Activated CD8-positive, alpha-beta memory T cell treated with anti-CD3 and anti-CD28 coated beads for 48 hours (primary cell): ENCODE measurements at regions not wholly inside any gene's neighbourhood (a gene's known extent, or its start where the extent isn't known, plus 50 kb on each side); places are given as distances from the start of the nearest gene placed in this dataset.
"Not testable (repeated sequence)": the region's sequence is repeated elsewhere in the genome, so short reads cannot be mapped to it uniquely, and the experiment has no call there.

Source experiments
- DNase-seq, 3 experiments: peaks; one replicate each; pipeline ENCODE4 v3.0.0-alpha.2; 2020; ENCODE audit warnings: low read depth in 2 of 3, low spot score in 2 of 3

GRCh38 chr3:94314218-94314883 lies 251.5 kb downstream of the NSUN3 start:
- DNase-seq, result no peak

GRCh38 chr3:94317017-94317416 lies 254.2 kb downstream of the NSUN3 start:
- no peak for DNase-seq

GRCh38 chr3:94323596-94323995 lies 260.7 kb downstream of the NSUN3 start:
- no peak for DNase-seq

DNA sequence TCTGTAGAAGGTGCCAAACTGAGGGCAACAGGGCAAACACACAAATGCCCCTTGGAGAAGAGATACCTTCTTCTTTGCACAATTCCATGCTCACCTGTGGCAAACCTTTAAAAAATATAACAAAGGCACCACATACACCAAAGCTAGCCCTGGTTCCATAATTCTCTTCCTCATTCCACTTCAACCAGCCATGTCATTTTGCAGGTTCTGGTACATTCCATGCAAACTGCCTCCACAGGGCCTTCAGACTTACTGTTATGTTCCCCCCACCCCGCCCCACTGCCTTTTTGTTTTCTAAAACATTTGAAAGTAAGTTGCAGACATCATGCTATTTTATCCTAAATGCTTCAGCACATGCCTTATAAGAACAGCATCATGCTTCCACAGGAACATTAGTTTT lies 269.0 kb downstream of the NSUN3 start:
- DNase-seq, result no peak

- no peak for DNase-seq
These were observed 273.3 kb downstream of the NSUN3 start for GRCh38 chr3:94336046-94336753.

- no peak for DNase-seq
These were observed 282.2 kb downstream of the NSUN3 start for GRCh38 chr3:94345101-94345500.

DNA sequence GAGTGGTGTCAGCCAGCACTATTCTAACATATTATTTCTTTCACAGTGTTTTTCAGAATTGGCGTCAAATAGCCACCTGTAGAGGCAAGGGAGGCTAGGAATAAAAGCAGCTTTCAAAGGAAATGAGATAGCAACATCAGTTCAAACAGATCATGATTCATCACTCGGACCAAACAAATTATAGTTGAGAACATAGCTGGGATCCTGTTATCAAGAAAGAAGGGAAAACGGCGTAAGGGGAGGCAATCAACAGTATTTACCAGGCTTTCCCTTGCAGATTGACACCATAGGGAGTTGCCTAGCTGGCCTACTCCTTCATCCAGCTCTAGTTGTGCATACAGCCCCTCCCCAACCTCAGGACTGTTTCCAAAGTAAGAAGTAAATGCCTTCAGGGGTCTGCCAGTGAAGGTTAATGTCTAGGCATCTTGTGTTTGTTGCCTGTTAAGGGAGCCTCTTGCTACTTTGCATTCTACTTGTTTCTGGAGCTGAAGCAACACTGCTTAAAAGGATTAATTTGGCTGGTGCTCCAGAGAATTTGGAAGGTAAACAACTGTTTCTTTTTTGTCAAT lies 286.5 kb downstream of the NSUN3 start:
- DNase-seq, result no peak

DNA sequence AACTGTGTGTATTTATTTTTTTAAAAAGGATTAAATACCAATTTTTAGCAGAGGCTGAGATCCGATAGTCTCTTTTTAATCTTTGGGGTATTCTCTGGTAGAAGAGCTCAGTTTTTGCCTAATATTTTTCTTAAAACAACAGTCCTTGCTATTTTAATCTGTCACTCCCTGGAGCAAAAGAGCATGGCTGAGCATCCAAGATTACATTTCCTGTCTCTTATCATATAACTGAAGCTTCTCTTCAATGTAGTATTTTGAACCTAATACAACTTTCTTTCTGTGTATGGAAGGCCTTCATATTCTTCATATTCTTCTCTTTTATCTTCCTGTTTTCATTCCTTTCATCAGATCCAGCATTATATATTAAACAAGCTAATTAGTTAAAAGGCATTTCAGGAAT lies 293.7 kb downstream of the NSUN3 start:
- no peak for DNase-seq

DNA sequence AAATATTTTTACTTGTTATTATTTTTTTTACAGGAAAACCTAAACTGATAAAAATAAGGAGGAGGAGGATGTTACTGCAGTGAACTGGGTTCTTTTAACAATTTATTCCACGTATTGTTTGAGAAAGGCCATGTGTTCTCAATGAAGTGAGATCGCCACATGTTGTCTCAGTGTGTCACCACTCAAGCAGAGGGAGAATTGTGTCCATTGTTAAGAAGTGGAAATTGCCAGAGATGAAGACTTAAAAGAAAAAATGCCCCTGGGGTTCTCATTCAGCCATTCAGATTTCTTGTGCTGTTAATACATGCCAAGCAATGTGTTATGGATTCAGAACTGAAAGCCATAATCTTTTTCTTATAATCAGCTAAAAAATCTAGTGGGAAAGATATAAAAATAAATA lies 297.1 kb downstream of the NSUN3 start:
- DNase-seq, result no peak

GRCh38 chr3:94360987-94361386 lies 298.1 kb downstream of the NSUN3 start:
- no peak for DNase-seq

DNA sequence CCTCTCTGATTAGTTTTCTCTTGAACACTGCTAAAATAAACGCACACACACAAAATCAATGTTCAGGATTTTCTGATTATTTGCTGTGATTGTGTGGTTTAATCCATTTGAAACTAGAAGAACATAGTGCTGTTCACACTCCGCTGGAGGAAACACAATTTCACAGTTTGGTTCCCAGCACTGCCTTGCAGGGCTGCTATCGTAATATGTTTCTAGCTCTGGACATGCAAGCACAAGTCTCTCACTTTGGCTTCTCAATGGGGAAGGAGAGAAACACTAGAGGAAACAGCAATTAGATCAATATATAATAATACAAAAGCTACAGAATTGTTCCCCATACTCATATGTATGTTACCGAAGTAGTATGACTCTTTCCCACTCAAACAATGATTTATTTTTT lies 299.5 kb downstream of the NSUN3 start:
- no peak for DNase-seq

- no peak for DNase-seq
These were observed 302.1 kb downstream of the NSUN3 start for GRCh38 chr3:94365006-94365405.

DNA sequence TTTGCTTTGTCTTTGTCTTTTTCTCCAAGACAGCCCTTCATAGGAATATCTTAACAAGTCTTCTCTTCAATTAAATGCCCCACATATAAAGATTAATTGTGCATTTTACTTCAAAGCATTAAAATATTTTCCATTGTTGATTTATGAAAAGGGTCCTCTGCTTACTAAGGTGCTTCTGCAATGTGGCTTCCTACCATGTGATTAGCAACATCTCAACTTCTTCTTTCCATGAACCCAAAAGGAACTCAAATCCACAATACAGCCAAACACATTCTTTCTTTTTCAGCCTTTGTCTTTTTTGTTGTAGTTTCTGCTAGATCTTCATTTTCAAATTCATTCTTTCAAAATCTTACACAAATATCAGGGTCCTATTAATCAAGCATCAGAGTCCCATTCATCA lies 309.2 kb downstream of the NSUN3 start:
- no peak for DNase-seq

DNA sequence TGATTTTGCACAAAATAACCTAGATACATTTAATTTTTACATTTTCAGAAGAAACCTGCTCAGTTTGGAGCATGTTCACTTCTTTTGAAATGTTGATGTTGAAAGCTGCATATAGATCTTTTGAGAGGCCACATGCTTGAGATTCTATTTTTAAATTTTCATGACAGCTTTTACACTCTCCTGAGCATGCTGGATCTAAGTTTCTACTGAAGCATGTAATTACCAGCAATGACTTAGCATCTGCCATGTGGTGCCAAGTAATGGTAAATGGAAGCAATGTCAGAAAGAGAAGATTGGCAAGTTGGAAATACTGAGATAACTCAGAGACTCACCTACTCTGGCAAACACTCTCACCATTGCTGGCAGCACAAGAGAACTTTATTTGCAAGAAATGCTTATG lies 310.6 kb downstream of the NSUN3 start:
- DNase-seq, result no peak

DNA sequence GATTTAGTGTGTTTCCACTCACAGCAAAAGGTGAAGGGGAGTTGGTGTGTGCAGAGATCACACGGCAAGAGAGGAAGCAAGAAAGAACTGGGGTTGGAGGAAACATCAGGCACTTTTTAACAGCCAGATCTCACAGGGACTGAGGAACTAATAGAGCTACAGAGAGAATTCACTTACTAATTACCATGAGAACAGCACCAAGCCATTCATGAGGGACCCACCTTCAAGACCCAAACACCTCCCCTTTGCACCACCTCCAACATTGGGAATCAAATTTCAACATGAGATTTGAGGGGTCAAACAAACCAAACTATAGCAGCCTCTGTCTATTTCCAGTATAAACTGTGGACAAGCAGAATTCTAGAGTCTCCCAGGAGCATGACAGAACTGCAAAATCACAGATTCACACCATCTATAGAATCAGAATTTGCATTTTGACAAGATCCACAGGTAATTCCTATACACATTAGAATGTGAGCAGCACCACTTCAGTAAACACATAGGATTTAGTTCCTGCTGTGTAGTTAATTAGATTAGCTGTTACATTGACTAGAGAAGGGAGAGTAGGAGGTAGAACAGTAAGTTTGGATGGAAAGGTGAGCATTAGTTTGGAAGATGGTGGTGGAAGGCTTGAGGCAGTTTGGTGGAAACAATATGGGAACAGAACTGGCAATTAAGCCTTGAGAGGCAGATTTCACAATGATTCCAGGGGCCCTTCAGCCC lies 311.7 kb downstream of the NSUN3 start:
- DNase-seq, result no peak

- DNase-seq, result not testable (repeated sequence)
These were observed 314.3 kb downstream of the NSUN3 start for GRCh38 chr3:94377123-94377696.

GRCh38 chr3:94377863-94378262 lies 315.0 kb downstream of the NSUN3 start:
- not testable (repeated sequence) for DNase-seq

DNA sequence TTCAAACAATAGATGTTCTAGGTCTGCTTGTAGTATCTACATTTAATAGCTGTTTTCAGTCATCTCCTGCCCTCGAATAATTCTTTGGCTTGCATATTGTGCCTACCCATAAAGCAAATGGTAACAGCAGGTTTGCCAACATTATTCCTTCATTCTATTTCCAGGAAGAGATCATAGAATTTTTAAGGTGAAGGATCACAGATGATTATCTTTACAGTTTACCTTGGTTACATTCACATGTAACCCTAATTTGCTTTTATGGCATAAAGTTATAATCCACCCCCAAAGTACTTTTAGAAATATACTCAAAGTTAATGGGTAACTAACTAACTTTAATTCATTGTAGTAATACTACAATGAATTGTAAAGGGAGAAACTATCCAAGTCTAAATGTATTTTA lies 315.5 kb downstream of the NSUN3 start:
- DNase-seq, result no peak

GRCh38 chr3:94379264-94379663 lies 316.4 kb downstream of the NSUN3 start:
- DNase-seq, result no peak

DNA sequence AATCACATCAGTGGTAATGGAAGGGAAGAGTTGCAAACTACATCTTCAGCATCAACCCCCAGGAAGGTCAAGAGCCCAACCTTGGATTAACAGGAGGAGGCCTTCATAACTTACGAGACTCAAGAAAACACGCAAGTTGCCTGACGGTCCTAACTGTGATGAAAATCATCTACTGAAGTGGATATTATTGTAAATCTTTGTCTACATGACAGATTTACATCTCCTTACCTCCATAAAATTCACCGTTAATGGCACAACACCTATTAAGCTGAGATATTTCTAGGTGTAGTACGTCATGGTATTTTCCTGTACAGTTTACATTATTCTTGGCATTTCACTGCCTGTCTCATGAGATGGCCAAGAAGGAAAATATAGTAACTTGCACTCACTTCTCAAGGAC lies 332.0 kb downstream of the NSUN3 start:
- DNase-seq, result no peak

- no peak for DNase-seq
These were observed 333.0 kb downstream of the NSUN3 start for GRCh38 chr3:94395851-94396250.

DNA sequence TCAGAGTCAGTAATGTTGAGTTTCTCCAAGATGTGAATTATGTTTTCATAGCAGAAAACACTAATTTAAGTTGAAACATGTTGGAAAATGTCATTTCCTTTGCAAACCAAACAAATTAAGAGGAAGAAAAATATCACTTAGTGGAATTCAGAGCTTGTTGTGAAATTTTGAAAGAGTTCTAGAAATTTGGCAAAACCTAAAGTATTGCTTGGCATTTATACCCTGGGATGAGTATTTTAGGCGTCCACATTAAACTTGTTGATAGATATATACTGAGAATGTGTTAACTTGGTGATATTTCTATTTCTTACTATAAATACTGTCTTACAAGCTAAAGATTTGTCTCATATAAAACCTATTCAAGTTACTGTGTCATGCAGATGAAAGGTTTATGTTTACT lies 335.2 kb downstream of the NSUN3 start:
- DNase-seq, result no peak
